Dermis microvascular lymphatic vessel endothelial cell (primary cell): ENCODE measurements at regions not wholly inside any gene's neighbourhood (a gene's known extent, or its start where the extent isn't known, plus 50 kb on each side); places are given as distances from the start of the nearest gene placed in this dataset.
A peak's percentile ranks its signal among the peaks of the same experiment; 100 is the strongest.

Experiments
- DNase-seq, 2 donors: peaks; one replicate each; pipeline versions ENCODE4 v3.0.0 to v3.0.0-alpha.2; 2010; ENCODE audit warnings: low read depth in 2 of 2

GRCh38 chr12:58995666-58996363 lies 75.5 kb upstream of the LRIG3 start:
- DNase-seq: no peak

DNA sequence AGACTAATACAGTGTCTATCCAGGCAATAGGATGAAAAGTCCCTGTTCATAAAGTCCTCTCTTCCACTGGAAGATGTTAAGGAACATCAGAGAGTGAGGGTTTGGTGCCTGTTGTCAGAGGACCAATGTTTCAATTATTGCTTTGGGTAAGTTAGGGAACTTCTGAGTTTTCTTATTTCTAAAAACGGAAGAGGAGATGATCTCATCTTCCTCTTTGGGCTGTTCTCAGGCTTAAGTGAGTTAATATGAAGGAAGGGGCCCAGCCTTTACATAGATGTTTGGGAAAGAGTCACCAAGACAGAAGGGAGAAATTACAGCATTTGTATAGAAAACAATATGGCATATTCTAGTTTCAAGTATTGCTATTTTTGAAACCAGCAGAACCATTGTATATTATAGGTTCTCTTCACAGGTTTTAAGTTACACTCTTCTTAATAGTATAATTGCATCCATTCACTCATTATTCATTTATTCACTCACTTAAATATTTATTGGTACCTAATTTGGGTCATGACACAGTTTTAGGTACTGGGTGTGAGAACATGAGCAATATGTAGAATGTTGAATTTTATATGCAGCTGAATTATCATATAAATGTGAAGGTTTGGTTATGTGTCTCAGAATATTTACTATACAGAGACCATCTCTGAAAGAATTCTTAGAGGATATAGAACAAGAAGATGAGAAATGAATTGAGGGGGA lies 68.5 kb upstream of the LRIG3 start:
- peak in 1 of 2 donors; percentile 46 for DNase-seq

DNA sequence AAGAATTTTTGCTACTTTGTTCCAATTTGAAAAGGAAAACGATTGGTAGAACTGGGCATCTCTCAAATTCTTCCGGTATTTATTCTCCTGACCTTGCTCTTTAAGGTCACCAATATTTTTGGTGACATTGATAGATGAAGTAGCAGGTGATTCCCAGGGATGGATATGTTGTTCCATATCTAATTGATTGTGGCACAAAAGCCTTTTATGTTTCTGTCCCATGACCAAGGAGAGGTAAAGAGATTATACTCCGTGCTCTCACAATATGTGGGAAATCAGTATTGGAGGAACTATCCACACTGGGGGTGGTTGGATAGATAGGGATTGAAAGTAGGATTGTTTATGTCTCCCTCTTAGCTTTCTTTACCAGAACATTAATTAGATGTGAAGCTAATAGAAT lies 61.7 kb upstream of the LRIG3 start:
- DNase-seq: no peak

DNA sequence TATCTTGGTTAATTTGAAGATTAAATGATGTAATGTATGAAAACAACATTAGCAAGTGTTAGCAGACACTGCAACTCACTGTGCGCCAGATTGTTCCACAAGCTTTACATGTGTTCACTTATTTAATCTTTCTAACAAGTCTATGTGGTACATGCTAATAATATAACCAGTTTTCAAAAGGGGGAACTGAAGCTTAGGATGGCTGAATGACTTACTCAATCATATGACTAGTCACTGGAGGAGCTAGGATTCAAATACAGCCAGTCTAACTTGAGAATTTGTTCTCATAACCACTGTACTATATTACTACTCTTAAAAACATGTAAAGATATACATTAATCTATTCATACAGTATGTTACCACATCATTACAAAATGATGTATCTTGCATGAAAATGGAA lies 60.5 kb upstream of the LRIG3 start:
- no peak for DNase-seq

- DNase-seq: no peak
Observed at GRCh38 chr12:58978717-58979116, 58.4 kb upstream of the LRIG3 start.

DNA sequence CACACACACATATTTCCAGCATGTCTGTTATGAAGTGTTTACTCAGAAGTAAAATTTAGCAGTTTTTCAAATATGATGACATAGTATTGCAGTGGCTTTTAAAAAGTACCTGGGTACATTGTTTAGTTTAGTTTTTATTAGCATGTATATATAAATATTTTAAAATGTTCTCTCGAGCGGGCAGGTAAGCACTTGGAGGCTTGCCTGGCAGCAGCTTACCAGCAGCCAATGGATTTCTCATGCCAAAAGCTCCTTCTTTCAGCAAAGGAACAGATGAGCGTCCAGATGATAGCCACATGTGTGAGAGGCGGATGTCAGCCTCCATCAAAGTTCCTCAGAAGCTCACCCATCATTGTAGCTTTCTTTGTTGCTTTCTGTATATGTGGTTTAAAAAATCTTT lies 57.2 kb upstream of the LRIG3 start:
- no peak for DNase-seq

DNA sequence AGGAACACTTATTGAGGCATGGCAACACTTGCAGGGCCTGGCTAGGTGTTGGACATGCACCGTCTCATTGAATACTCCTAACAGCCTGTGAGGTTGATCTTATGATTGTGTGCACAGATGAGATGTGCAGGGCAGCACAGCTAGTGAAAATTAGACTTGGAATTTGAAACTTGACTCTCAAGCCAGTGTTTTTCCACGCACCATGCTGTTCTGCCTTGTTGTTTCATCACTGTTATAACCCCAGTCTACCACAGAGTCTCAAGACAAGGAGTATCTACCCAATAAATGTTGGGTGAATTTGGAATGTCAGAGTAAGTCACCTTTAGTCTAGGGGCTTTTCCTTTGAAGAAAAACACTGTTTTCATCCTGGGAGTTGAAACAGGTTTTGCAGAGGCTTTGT lies 55.8 kb upstream of the LRIG3 start:
- no peak for DNase-seq
